Fibroblast of the aortic adventitia (primary cell): ENCODE measurements at regions not wholly inside any gene's neighbourhood (a gene's known extent, or its start where the extent isn't known, plus 50 kb on each side); places are given as distances from the start of the nearest gene placed in this dataset.

ENCODE experiments used
- DNase-seq: peaks from one replicate; pipeline ENCODE4 v3.0.0-alpha.2; 2010; ENCODE audit warnings: low read depth
- H3K4me3 ChIP-seq: 2 replicates; pipeline ENCODE4 v1.5.1; 2011; ENCODE audit warnings: low read depth, mild to moderate bottlenecking, control low read depth, low read length, moderate library complexity
- TF ChIP-seq, protein P1 (sequence below): IDR thresholded peaks from 2 replicates; pipeline ENCODE4 v1.5.1; 2011; ENCODE audit warnings: mild to moderate bottlenecking, low read length, control low read depth, inconsistent platforms; ENCODE audit not compliant: insufficient read depth

DNA sequence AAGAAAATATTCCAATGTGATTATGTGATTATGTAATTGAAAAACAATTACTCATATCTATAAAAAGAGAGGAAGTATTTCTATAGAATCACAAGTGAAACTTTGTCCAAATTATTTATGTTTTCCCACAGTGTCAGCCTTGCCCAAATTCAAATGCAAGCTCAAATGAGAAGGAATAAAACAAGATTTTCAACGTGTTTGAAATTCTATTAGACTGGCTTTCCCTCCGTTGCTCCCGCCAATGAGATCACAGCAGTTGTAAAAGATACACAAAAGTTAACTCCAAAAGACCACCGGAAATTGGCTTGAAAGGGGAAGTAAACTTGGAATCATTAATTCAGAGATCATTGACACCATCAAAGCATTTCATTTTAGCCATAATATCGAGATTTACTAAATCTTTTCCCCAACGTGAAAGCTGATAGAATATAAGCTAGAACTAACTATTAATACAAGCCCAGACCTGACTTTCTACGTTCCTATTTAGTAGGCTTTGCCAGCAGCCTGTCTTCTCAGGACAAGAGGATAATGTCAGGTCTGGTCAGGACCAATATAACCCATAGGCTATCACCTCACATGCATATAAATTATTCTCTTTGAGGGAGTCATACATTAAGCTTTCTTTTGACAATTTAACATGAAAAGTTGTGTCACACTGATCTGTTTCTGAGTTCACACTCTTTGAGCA, 222.6 kb upstream of the CHAC2 start:
- DNase-seq = no peak
- TF ChIP-seq, protein P1, sequence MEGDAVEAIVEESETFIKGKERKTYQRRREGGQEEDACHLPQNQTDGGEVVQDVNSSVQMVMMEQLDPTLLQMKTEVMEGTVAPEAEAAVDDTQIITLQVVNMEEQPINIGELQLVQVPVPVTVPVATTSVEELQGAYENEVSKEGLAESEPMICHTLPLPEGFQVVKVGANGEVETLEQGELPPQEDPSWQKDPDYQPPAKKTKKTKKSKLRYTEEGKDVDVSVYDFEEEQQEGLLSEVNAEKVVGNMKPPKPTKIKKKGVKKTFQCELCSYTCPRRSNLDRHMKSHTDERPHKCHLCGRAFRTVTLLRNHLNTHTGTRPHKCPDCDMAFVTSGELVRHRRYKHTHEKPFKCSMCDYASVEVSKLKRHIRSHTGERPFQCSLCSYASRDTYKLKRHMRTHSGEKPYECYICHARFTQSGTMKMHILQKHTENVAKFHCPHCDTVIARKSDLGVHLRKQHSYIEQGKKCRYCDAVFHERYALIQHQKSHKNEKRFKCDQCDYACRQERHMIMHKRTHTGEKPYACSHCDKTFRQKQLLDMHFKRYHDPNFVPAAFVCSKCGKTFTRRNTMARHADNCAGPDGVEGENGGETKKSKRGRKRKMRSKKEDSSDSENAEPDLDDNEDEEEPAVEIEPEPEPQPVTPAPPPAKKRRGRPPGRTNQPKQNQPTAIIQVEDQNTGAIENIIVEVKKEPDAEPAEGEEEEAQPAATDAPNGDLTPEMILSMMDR = no peak
- no peak overlapping the region for H3K4me3 ChIP-seq

DNA sequence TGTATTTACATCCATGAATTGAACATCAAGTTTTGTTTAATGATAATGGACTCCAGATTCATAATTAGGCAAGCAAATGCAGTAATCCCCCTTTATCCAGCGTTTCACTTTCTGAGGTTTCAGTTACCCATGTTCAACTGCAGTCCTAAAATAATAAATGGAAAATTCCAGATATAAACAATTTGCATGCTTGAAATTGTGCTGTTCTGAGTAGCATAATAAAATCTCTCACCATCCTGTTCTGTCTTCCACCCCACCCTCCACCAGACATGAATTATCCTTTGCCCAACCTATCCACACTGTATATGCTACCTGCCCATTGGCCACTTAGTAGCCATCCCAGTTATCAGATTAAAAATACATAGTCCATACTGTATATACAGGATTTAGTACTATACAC, 224.5 kb upstream of the CHAC2 start:
- TF ChIP-seq, protein P1 = no peak
- no peak overlapping the region for H3K4me3 ChIP-seq
- no peak for DNase-seq

GRCh38 chr2:53536583-53537361, 230.8 kb upstream of the CHAC2 start:
- no peak overlapping the region for H3K4me3 ChIP-seq
- DNase-seq = no peak
- TF ChIP-seq, protein P1 = no peak

- no peak for DNase-seq
- TF ChIP-seq, protein P1 = no peak
- H3K4me3 ChIP-seq = no peak overlapping the region
These were observed 232.3 kb upstream of the CHAC2 start for GRCh38 chr2:53535234-53535840.

DNA sequence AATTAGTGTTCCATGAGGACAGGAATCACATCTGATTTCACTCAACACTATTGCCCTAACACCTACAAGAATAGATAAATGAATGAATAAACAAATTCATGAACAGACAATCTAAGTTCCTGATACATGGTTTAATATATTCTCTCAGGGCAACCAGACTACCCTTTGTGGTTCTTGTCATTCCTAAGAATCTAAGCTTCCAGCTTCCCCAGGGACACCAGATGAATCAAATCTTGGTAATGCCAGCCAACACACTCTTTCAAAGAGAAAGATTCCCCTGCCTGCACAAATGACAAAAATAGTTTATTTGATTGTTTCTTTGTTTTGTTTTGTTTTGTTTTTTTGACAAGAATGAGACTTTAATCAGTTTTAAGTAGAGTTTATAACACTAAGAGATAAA, 237.5 kb upstream of the CHAC2 start:
- TF ChIP-seq, protein P1 = no peak
- H3K4me3 ChIP-seq = no peak overlapping the region
- no peak for DNase-seq

- no peak overlapping the region for H3K4me3 ChIP-seq
- no peak for DNase-seq
- TF ChIP-seq, protein P1 = no peak
These were observed 240.5 kb upstream of the CHAC2 start for GRCh38 chr2:53527056-53527455.
